Neutrophil (primary cell): ENCODE measurements at regions not wholly inside any gene's neighbourhood (a gene's known extent, or its start where the extent isn't known, plus 50 kb on each side); places are given as distances from the start of the nearest gene placed in this dataset.

Experiments used
- H3K27ac ChIP-seq: fragments of 200-600 bp; sonication (generic); 2 replicates; pipeline ENCODE4 v1.5.1; 2016; ENCODE audit warnings: mild to moderate bottlenecking, moderate library complexity
- H3K27me3 ChIP-seq: fragments of 200-600 bp; sonication (generic); 2 replicates; pipeline ENCODE4 v1.6.0; 2016; ENCODE audit warnings: mild to moderate bottlenecking
- H3K36me3 ChIP-seq: fragments of 200-600 bp; sonication (generic); 2 replicates; pipeline ENCODE4 v1.5.1; 2017
- H3K4me1 ChIP-seq, 2 experiments: fragments of 200-600 bp in 1 of 2; sonication (generic) in 1 of 2; 1 replicate in 1 of 2; 2 replicates in 1 of 2; pipeline versions ENCODE4 v1.5.1 to v1.6.1; 2013 to 2016; ENCODE audit warnings: low read depth in 1 of 2, low read length in 1 of 2, mild to moderate bottlenecking in 1 of 2, moderate library complexity in 1 of 2; ENCODE audit not compliant: control insufficient read depth in 1 of 2, insufficient read depth in 1 of 2
- H3K4me3 ChIP-seq, 2 experiments: fragments of 200-600 bp in 1 of 2; sonication (generic) in 1 of 2; 1 replicate in 1 of 2; 2 replicates in 1 of 2; pipeline ENCODE4 v1.5.1; 2013 to 2016; ENCODE audit warnings: low read depth in 1 of 2, low read length in 1 of 2, mild to moderate bottlenecking in 1 of 2, moderate library complexity in 1 of 2
- H3K9me3 ChIP-seq: fragments of 200-600 bp; sonication (generic); 2 replicates; pipeline ENCODE4 v1.5.1; 2016
- CTCF ChIP-seq: fragments of 200-600 bp; sonication (generic); IDR thresholded peaks from 2 replicates; pipeline ENCODE4 v1.5.1; 2016; ENCODE audit warnings: antibody characterized with exemption

- Histone ChIP-seq H3K4me1 (no peaks in the 10 kb centered on the region), H3K27me3 (no peaks in the 10 kb centered on the region), H3K9me3 (no peaks in the 10 kb centered on the region), H3K4me3 (no peak overlapping the region), H3K27ac (no peak overlapping the region), H3K36me3 (no peaks in the 10 kb centered on the region)
- TF ChIP-seq CTCF: no peak
Observed at GRCh38 chr9:86714999-86715398, 232.3 kb downstream of the GAS1 start.

GRCh38 chr9:86713970-86714369 is 233.3 kb downstream of the GAS1 start:
- Histone ChIP-seq H3K27ac (no peak overlapping the region), H3K27me3 (no peaks in the 10 kb centered on the region), H3K4me3 (no peak overlapping the region), H3K4me1 (no peaks in the 10 kb centered on the region), H3K9me3 (no peaks in the 10 kb centered on the region), H3K36me3 (no peaks in the 10 kb centered on the region)
- no peak for TF ChIP-seq CTCF

- Histone ChIP-seq H3K27me3 (no peaks in the 10 kb centered on the region), H3K36me3 (no peaks in the 10 kb centered on the region), H3K27ac (no peak overlapping the region), H3K9me3 (no peaks in the 10 kb centered on the region), H3K4me3 (no peak overlapping the region), H3K4me1 (no peaks in the 10 kb centered on the region)
- TF ChIP-seq CTCF: no peak
Observed at GRCh38 chr9:86713470-86713869, 233.8 kb downstream of the GAS1 start.

- TF ChIP-seq CTCF: no peak
- H3K9me3 ChIP-seq: no peaks in the 10 kb centered on the region
Observed at GRCh38 chr9:86708918-86709835, 238.1 kb downstream of the GAS1 start.

GRCh38 chr9:86707932-86708510 is 239.3 kb downstream of the GAS1 start:
- no peak overlapping the region for H3K27ac ChIP-seq
- TF ChIP-seq CTCF: no peak
- no peak overlapping the region for H3K4me3 ChIP-seq
- no peaks in the 10 kb centered on the region for H3K27me3 ChIP-seq
- H3K36me3 ChIP-seq: no peaks in the 10 kb centered on the region
- H3K4me1 ChIP-seq: no peaks in the 10 kb centered on the region
- no peaks in the 10 kb centered on the region for H3K9me3 ChIP-seq

More at GRCh38 chr9:86708918-86709835, 238.1 kb downstream of the GAS1 start:
- Histone ChIP-seq H3K36me3 (no peaks in the 10 kb centered on the region), H3K4me1 (no peaks in the 10 kb centered on the region), H3K27ac (no peak overlapping the region), H3K27me3 (no peaks in the 10 kb centered on the region), H3K4me3 (no peak overlapping the region)
